GM12878 (cell line): ENCODE measurements at regions not wholly inside any gene's neighbourhood (a gene's known extent, or its start where the extent isn't known, plus 50 kb on each side); places are given as distances from the start of the nearest gene placed in this dataset.

Experiments used
- ATAC-seq: fragments of 200-7000 bp; cut with Tn5 transposase; 3 replicates; pipeline ENCODE4 v1.9.1; 2020; ENCODE audit warnings: mild to moderate bottlenecking, moderate library complexity
- BruUV-seq: library from RNA; stranded (reverse); fragments of 400-500 nt; replicated peaks from 2 replicates; lab custom pipeline; 2021; lab: Mats Ljungman, UMichigan
- CTCF ChIA-PET: fragments of 300-600 bp; sonication (Branson Sonifier 250); formaldehyde crosslinking; extraction: SDS; loops from one replicate; lab custom pipeline; 2021; ENCODE audit warnings: inconsistent platforms; lab: Yijun Ruan, JAX
- POLR2A ChIA-PET: fragments of 350-600 bp; formaldehyde crosslinking; extraction: SDS; loops from one replicate; lab custom pipeline; 2021; ENCODE audit warnings: inconsistent platforms; lab: Charles Lee
- RAD21 ChIA-PET: fragments of 300-600 bp; sonication (Branson Sonifier 250); formaldehyde crosslinking; loops from one replicate; lab custom pipeline; 2023; ENCODE audit warnings: antibody characterized with exemption; ENCODE audit not compliant: unreplicated experiment; lab: Charles Lee
- SMC1A ChIA-PET: fragments of 300-600 bp; sonication (Branson Sonifier 250); formaldehyde crosslinking; loops from one replicate; lab custom pipeline; 2023; ENCODE audit not compliant: unreplicated experiment, uncharacterized antibody; lab: Charles Lee
- DNase-seq: peaks from one replicate; pipeline ENCODE4 v3.0.0-alpha.2; 2011; ENCODE audit warnings: low read depth, low spot score
- FAIRE-seq: peaks from 3 replicates; lab custom pipeline; 2011; peaks lifted over from hg19 to GRCh38; lab: Jason Lieb, UNC
- H2AFZ ChIP-seq: 2 replicates; pipeline ENCODE4 v1.6.0; 2011; ENCODE audit warnings: low read depth, low read length, control low read depth; ENCODE audit not compliant: control insufficient read depth
- H3K27ac ChIP-seq: 2 replicates; pipeline ENCODE4 v1.5.1; 2011; ENCODE audit warnings: control low read depth; ENCODE audit not compliant: control insufficient read depth, insufficient read depth
- H3K27me3 ChIP-seq, 2 experiments: replicated peaks in 1 of 2; 2 replicates each; pipeline versions ENCODE4 v1.6.0 to v1.6.1; 2011; ENCODE audit warnings: low read length in 1 of 2; ENCODE audit not compliant: control insufficient read depth in 2 of 2, insufficient read depth in 2 of 2
- H3K36me3 ChIP-seq, 2 experiments: 2 replicates each; pipeline ENCODE4 v1.5.1; 2011; ENCODE audit warnings: low read length in 1 of 2; ENCODE audit not compliant: control insufficient read depth in 2 of 2, insufficient read depth in 2 of 2
- H3K4me1 ChIP-seq: 2 replicates; pipeline ENCODE4 v1.6.1; 2011; ENCODE audit warnings: mild to moderate bottlenecking, low read length, moderate library complexity, mixed read lengths; ENCODE audit not compliant: control insufficient read depth, insufficient read depth
- H3K4me2 ChIP-seq: 2 replicates; pipeline ENCODE4 v1.6.0; 2011; ENCODE audit warnings: control low read depth; ENCODE audit not compliant: control insufficient read depth, insufficient read depth
- H3K4me3 ChIP-seq: fragments of 200-600 bp; sonication (generic); 2 replicates; pipeline ENCODE4 v1.5.1; 2016
- H3K79me2 ChIP-seq: 2 replicates; pipeline ENCODE4 v1.6.0; 2011; ENCODE audit warnings: low read length; ENCODE audit not compliant: control insufficient read depth, insufficient read depth
- H3K9ac ChIP-seq: 2 replicates; pipeline ENCODE4 v1.8.0; 2011; ENCODE audit warnings: low read length, control low read depth, mixed read lengths; ENCODE audit not compliant: control insufficient read depth, insufficient read depth
- H3K9me3 ChIP-seq: replicated peaks from 3 replicates; pipeline ENCODE4 v1.5.1; 2011; ENCODE audit warnings: mild to moderate bottlenecking, low read length; ENCODE audit not compliant: control insufficient read depth, insufficient read depth
- H4K20me1 ChIP-seq: 2 replicates; pipeline ENCODE4 v1.6.0; 2011; ENCODE audit not compliant: control insufficient read depth, insufficient read depth
- BMI1 ChIP-seq: fragments of 450-650 bp; IDR thresholded peaks from 2 replicates; pipeline ENCODE4 v1.6.1; 2016; ENCODE audit warnings: mild to moderate bottlenecking, moderate library complexity, borderline replicate concordance
- CHD1 ChIP-seq: IDR thresholded peaks from 2 replicates; pipeline ENCODE4 v1.6.1; 2012; ENCODE audit warnings: low read depth, low read length, improper control_type of control experiment
- CHD2 ChIP-seq: IDR thresholded peaks from 2 replicates; pipeline ENCODE4 v1.6.1; 2011; ENCODE audit warnings: low read depth, low read length, improper control_type of control experiment, borderline replicate concordance
- FOS ChIP-seq: IDR thresholded peaks from 3 replicates; pipeline ENCODE4 v1.6.1; 2011; ENCODE audit warnings: borderline replicate concordance; ENCODE audit not compliant: insufficient read length; ENCODE audit errors: extremely low read depth
- HCFC1 ChIP-seq: fragments of 150-350 bp; IDR thresholded peaks from 2 replicates; pipeline ENCODE4 v1.6.1; 2014; ENCODE audit warnings: low read length
- IKZF2 ChIP-seq, 2 experiments: fragments of 450-650 bp; IDR thresholded peaks; 2 replicates each; pipeline ENCODE4 v1.6.1; 2017; ENCODE audit warnings: mild to moderate bottlenecking in 2 of 2, moderate library complexity in 2 of 2
- MEF2A ChIP-seq: IDR thresholded peaks from 2 replicates; pipeline ENCODE4 v1.6.1; 2011; ENCODE audit warnings: low read depth, mild to moderate bottlenecking, low read length, moderate library complexity; ENCODE audit not compliant: insufficient read depth
- MXI1 ChIP-seq: fragments of 150-350 bp; IDR thresholded peaks from 2 replicates; pipeline ENCODE4 v1.6.1; 2011; ENCODE audit warnings: low read depth, mild to moderate bottlenecking, inconsistent platforms, low read length, improper control_type of control experiment
- ZNF622 ChIP-seq: fragments of 450-650 bp; IDR thresholded peaks from 2 replicates; pipeline ENCODE4 v1.6.1; 2017; ENCODE audit warnings: mild to moderate bottlenecking, inconsistent platforms
- WGBS: methylation state at CpG from one replicate; pipeline ENCODE4 v1.1.6; 2016; ENCODE audit warnings: low lambda C conversion rate; ENCODE audit not compliant: insufficient replicate concordance, insufficient coverage; ENCODE audit errors: missing lambda C conversion rate; 5-methylcytosine and 5-hydroxymethylcytosine counted together
- in situ Hi-C: fragments of 300-500 bp; cut with MboI; formaldehyde crosslinking; loops from 9 replicates; pipeline ENCODE4 v1.14.3; 2018; ENCODE audit warnings: mixed read lengths
- intact Hi-C: fragments of 100-400 bp; cut with micrococcal nuclease; formaldehyde crosslinking; loops from one replicate; pipeline ENCODE4 v1.14.2; 2022; ENCODE audit not compliant: unreplicated experiment
- TF ChIP-seq, protein P1 (sequence below): fragments of 450-650 bp; conservative IDR thresholded peaks from 2 replicates; pipeline ENCODE4 v1.6.1; 2017; ENCODE audit warnings: mild to moderate bottlenecking, moderate library complexity
- TF ChIP-seq, protein P2 (sequence below): fragments of 450-650 bp; IDR thresholded peaks from 2 replicates; pipeline ENCODE4 v1.6.1; 2017; ENCODE audit warnings: mild to moderate bottlenecking, moderate library complexity

DNA sequence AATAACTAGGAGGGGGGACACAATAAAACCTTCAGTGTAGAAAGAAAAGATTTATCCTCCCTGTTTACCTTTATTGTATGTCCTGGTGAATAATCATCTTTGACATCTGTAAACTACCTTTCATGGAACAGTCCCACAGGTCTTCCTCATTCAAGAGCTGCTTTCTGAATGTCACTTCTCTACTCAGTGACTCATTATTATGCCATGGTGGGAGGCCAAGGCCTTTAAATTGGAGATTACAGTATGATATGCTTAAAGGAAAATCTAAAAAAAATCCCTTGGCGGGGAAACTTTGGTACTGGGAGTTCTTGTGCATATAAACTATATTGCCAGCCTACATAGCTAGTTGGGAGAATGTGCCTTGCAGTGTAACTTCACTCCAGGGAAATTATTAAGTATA is 713.0 kb downstream of the TDRD15 start:
- ATAC-seq = no peak
- no peak overlapping the region for H3K9ac ChIP-seq
- H3K27me3 ChIP-seq = no peaks in the 10 kb centered on the region
- no peak overlapping the region for H3K4me2 ChIP-seq
- H3K4me1 ChIP-seq = no peaks in the 10 kb centered on the region
- WGBS = 0% methylated on average over 1 of the region's 1 CpG
- FAIRE-seq = no peak
- RAD21 ChIA-PET = no interaction called here
- TF ChIP-seq MXI1 = no peak
- TF ChIP-seq CHD2 = no peak
- TF ChIP-seq MEF2A = no peak
- TF ChIP-seq ZNF622 = no peak
- TF ChIP-seq, protein P1, sequence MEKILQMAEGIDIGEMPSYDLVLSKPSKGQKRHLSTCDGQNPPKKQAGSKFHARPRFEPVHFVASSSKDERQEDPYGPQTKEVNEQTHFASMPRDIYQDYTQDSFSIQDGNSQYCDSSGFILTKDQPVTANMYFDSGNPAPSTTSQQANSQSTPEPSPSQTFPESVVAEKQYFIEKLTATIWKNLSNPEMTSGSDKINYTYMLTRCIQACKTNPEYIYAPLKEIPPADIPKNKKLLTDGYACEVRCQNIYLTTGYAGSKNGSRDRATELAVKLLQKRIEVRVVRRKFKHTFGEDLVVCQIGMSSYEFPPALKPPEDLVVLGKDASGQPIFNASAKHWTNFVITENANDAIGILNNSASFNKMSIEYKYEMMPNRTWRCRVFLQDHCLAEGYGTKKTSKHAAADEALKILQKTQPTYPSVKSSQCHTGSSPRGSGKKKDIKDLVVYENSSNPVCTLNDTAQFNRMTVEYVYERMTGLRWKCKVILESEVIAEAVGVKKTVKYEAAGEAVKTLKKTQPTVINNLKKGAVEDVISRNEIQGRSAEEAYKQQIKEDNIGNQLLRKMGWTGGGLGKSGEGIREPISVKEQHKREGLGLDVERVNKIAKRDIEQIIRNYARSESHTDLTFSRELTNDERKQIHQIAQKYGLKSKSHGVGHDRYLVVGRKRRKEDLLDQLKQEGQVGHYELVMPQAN = no peak
- TF ChIP-seq FOS = no peak
- no peak for TF ChIP-seq CHD1
- TF ChIP-seq, protein P2, sequence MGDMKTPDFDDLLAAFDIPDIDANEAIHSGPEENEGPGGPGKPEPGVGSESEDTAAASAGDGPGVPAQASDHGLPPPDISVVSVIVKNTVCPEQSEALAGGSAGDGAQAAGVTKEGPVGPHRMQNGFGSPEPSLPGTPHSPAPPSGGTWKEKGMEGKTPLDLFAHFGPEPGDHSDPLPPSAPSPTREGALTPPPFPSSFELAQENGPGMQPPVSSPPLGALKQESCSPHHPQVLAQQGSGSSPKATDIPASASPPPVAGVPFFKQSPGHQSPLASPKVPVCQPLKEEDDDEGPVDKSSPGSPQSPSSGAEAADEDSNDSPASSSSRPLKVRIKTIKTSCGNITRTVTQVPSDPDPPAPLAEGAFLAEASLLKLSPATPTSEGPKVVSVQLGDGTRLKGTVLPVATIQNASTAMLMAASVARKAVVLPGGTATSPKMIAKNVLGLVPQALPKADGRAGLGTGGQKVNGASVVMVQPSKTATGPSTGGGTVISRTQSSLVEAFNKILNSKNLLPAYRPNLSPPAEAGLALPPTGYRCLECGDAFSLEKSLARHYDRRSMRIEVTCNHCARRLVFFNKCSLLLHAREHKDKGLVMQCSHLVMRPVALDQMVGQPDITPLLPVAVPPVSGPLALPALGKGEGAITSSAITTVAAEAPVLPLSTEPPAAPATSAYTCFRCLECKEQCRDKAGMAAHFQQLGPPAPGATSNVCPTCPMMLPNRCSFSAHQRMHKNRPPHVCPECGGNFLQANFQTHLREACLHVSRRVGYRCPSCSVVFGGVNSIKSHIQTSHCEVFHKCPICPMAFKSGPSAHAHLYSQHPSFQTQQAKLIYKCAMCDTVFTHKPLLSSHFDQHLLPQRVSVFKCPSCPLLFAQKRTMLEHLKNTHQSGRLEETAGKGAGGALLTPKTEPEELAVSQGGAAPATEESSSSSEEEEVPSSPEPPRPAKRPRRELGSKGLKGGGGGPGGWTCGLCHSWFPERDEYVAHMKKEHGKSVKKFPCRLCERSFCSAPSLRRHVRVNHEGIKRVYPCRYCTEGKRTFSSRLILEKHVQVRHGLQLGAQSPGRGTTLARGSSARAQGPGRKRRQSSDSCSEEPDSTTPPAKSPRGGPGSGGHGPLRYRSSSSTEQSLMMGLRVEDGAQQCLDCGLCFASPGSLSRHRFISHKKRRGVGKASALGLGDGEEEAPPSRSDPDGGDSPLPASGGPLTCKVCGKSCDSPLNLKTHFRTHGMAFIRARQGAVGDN = no peak
- TF ChIP-seq IKZF2 (IDR thresholded peaks at IDR 0.05) = no peak
- TF ChIP-seq HCFC1 = no peak
- no peak for TF ChIP-seq BMI1
- intact Hi-C loops (no loop called here), in situ Hi-C loops (no loop called here)
- H3K79me2 ChIP-seq = no peaks in the 10 kb centered on the region
- no peaks in the 10 kb centered on the region for H3K9me3 ChIP-seq
- POLR2A ChIA-PET = interaction anchor here (0.9 kb wide), 1 partner anchor 17 kb away, joined by 3 read pairs; no protein-coding TSS in a partner anchor
- BruUV-seq = no TSS peak
- no peak for DNase-seq
- H3K36me3 ChIP-seq = no peaks in the 10 kb centered on the region
- SMC1A ChIA-PET = no interaction called here
- H3K4me3 ChIP-seq = no peak overlapping the region
- CTCF ChIA-PET = no interaction called here
- H3K27ac ChIP-seq = no peak overlapping the region
- no peaks in the 10 kb centered on the region for H4K20me1 ChIP-seq
- H2AFZ ChIP-seq = no peak overlapping the region
